ENCODE measurements at regions not wholly inside any gene's neighbourhood (a gene's known extent, or its start where the extent isn't known, plus 50 kb on each side); places are given as distances from the start of the nearest gene placed in this dataset.

GRCh38 chrX:40320819-40321218 lies 223.1 kb upstream of the BCOR start:
- Histone ChIP-seq H3K36me3 (ENCODE audit: insufficient read depth, low read length) (no peaks in the 10 kb centered on the region), H3K4me1 (ENCODE audit: insufficient read depth, low read length) (no peaks in the 10 kb centered on the region), H3K79me2 (ENCODE audit: insufficient read depth, low read length) (no peaks in the 10 kb centered on the region), H3K4me2 (ENCODE audit: insufficient read depth, low read length) (no peak overlapping the region), H3K27ac (ENCODE audit: low read length) (no peak overlapping the region), H3K27me3 (ENCODE audit: insufficient read depth, low read length, poor library complexity) (no peaks in the 10 kb centered on the region), H3K4me3 (ENCODE audit: low read depth in 1 of 2, low read length in 2 of 2) (no peak overlapping the region), H2AFZ (ENCODE audit: low read depth, low read length) (no peak overlapping the region), H3K9me3 (ENCODE audit: insufficient read depth, low read length, severe bottlenecking) (no peaks in the 10 kb centered on the region), H3K9ac (ENCODE audit: low read depth, low read length) (no peak overlapping the region), H4K20me1 (ENCODE audit: insufficient read depth, low read length) (no peaks in the 10 kb centered on the region)
- ATAC-seq (ENCODE audit: insufficient read depth, low read depth) (no peak), DNase-seq (no peak)
- no peak for TF ChIP-seq CTCF (IDR thresholded peaks at IDR 0.05; ENCODE audit: borderline replicate concordance, extremely low read depth, low read length, poor library complexity, severe bottlenecking)
- TF ChIP-seq EZH2 (IDR thresholded peaks at IDR 0.05; ENCODE audit: borderline replicate concordance, low read depth, low read length, severe bottlenecking), result no peak

- H3K4me1 ChIP-seq (ENCODE audit: insufficient read depth, low read length), result no peaks in the 10 kb centered on the region
- H3K9ac ChIP-seq (ENCODE audit: low read depth, low read length), result no peak overlapping the region
- no peaks in the 10 kb centered on the region for H3K9me3 ChIP-seq (ENCODE audit: insufficient read depth, low read length, severe bottlenecking)
- H2AFZ ChIP-seq (ENCODE audit: low read depth, low read length), result no peak overlapping the region
- no peaks in the 10 kb centered on the region for H3K36me3 ChIP-seq (ENCODE audit: insufficient read depth, low read length)
- no peak overlapping the region for H3K27ac ChIP-seq (ENCODE audit: low read length)
- ATAC-seq (ENCODE audit: insufficient read depth, low read depth), result no peak
- H3K4me3 ChIP-seq (ENCODE audit: low read depth in 1 of 2, low read length in 2 of 2), result no peak overlapping the region
- no peak overlapping the region for H3K4me2 ChIP-seq (ENCODE audit: insufficient read depth, low read length)
- TF ChIP-seq EZH2 (IDR thresholded peaks at IDR 0.05; ENCODE audit: borderline replicate concordance, low read depth, low read length, severe bottlenecking) (no peak), CTCF (IDR thresholded peaks at IDR 0.05; ENCODE audit: borderline replicate concordance, extremely low read depth, low read length, poor library complexity, severe bottlenecking) (no peak)
- DNase-seq, result no peak
- H3K27me3 ChIP-seq (ENCODE audit: insufficient read depth, low read length, poor library complexity), result no peaks in the 10 kb centered on the region
- H3K79me2 ChIP-seq (ENCODE audit: insufficient read depth, low read length), result no peaks in the 10 kb centered on the region
- no peaks in the 10 kb centered on the region for H4K20me1 ChIP-seq (ENCODE audit: insufficient read depth, low read length)
Observed at GRCh38 chrX:40318801-40319200, 221.0 kb upstream of the BCOR start.

GRCh38 chrX:40318076-40318475 lies 220.3 kb upstream of the BCOR start:
- Histone ChIP-seq H3K4me2 (ENCODE audit: insufficient read depth, low read length) (no peak overlapping the region), H3K27ac (ENCODE audit: low read length) (no peak overlapping the region), H3K4me3 (ENCODE audit: low read depth in 1 of 2, low read length in 2 of 2) (no peak overlapping the region), H4K20me1 (ENCODE audit: insufficient read depth, low read length) (no peaks in the 10 kb centered on the region), H3K36me3 (ENCODE audit: insufficient read depth, low read length) (no peaks in the 10 kb centered on the region), H3K79me2 (ENCODE audit: insufficient read depth, low read length) (no peaks in the 10 kb centered on the region), H3K9me3 (ENCODE audit: insufficient read depth, low read length, severe bottlenecking) (no peaks in the 10 kb centered on the region), H2AFZ (ENCODE audit: low read depth, low read length) (no peak overlapping the region), H3K27me3 (ENCODE audit: insufficient read depth, low read length, poor library complexity) (no peaks in the 10 kb centered on the region), H3K9ac (ENCODE audit: low read depth, low read length) (no peak overlapping the region), H3K4me1 (ENCODE audit: insufficient read depth, low read length) (no peaks in the 10 kb centered on the region)
- no peak for DNase-seq
- ATAC-seq (ENCODE audit: insufficient read depth, low read depth), result no peak
- TF ChIP-seq CTCF (IDR thresholded peaks at IDR 0.05; ENCODE audit: borderline replicate concordance, extremely low read depth, low read length, poor library complexity, severe bottlenecking), result no peak
- no peak for TF ChIP-seq EZH2 (IDR thresholded peaks at IDR 0.05; ENCODE audit: borderline replicate concordance, low read depth, low read length, severe bottlenecking)

- Histone ChIP-seq H3K27ac (ENCODE audit: low read length) (no peak overlapping the region), H3K4me3 (ENCODE audit: low read depth in 1 of 2, low read length in 2 of 2) (no peak overlapping the region), H3K4me1 (ENCODE audit: insufficient read depth, low read length) (no peaks in the 10 kb centered on the region), H3K9me3 (ENCODE audit: insufficient read depth, low read length, severe bottlenecking) (no peaks in the 10 kb centered on the region), H3K4me2 (ENCODE audit: insufficient read depth, low read length) (no peak overlapping the region), H3K36me3 (ENCODE audit: insufficient read depth, low read length) (no peaks in the 10 kb centered on the region), H4K20me1 (ENCODE audit: insufficient read depth, low read length) (no peaks in the 10 kb centered on the region), H3K27me3 (ENCODE audit: insufficient read depth, low read length, poor library complexity) (no peaks in the 10 kb centered on the region), H2AFZ (ENCODE audit: low read depth, low read length) (no peak overlapping the region), H3K9ac (ENCODE audit: low read depth, low read length) (no peak overlapping the region), H3K79me2 (ENCODE audit: insufficient read depth, low read length) (no peaks in the 10 kb centered on the region)
- no peak for ATAC-seq (ENCODE audit: insufficient read depth, low read depth)
- TF ChIP-seq CTCF (IDR thresholded peaks at IDR 0.05; ENCODE audit: borderline replicate concordance, extremely low read depth, low read length, poor library complexity, severe bottlenecking) (no peak), EZH2 (IDR thresholded peaks at IDR 0.05; ENCODE audit: borderline replicate concordance, low read depth, low read length, severe bottlenecking) (no peak)
- no peak for DNase-seq
Observed at GRCh38 chrX:40316502-40316901, 218.7 kb upstream of the BCOR start.
